Spleen (tissue), 11 donors: ENCODE measurements at regions not wholly inside any gene's neighbourhood (a gene's known extent, or its start where the extent isn't known, plus 50 kb on each side); places are given as distances from the start of the nearest gene placed in this dataset.

Source experiments
- DNase-seq: peaks from one replicate; pipeline ENCODE4 v3.0.0-alpha.2; 2020
- H3K27ac ChIP-seq, 8 donors: fragments of 200-600 bp; sonication (generic) in 7 of 8; 1 replicate in 4 of 8; 2 replicates in 4 of 8; pipeline versions ENCODE4 v1.5.0 to v1.8.0; 2016 to 2021; ENCODE audit warnings: inconsistent platforms in 4 of 8, mild to moderate bottlenecking in 4 of 8, moderate library complexity in 1 of 8
- H3K27me3 ChIP-seq, 7 donors: fragments of 200-600 bp; sonication (generic) in 6 of 7; replicated peaks in 1 of 7; 1 replicate in 4 of 7; 2 replicates in 3 of 7; pipeline versions ENCODE4 v1.5.0 to v1.8.0; 2016 to 2021; ENCODE audit warnings: inconsistent platforms in 3 of 7, mild to moderate bottlenecking in 1 of 7
- H3K36me3 ChIP-seq, 6 donors: fragments of 200-600 bp; sonication (generic) in 5 of 6; 1 replicate in 4 of 6; 2 replicates in 2 of 6; pipeline versions ENCODE4 v1.5.0 to v1.8.0; 2016 to 2021; ENCODE audit warnings: inconsistent platforms in 2 of 6
- H3K4me1 ChIP-seq, 6 donors: fragments of 200-600 bp; sonication (generic) in 5 of 6; 1 replicate in 3 of 6; 2 replicates in 3 of 6; pipeline versions ENCODE4 v1.5.0 to v1.8.0; 2016 to 2021; ENCODE audit warnings: inconsistent platforms in 3 of 6
- H3K4me3 ChIP-seq, 8 donors: fragments of 200-600 bp; sonication (generic) in 7 of 8; 1 replicate in 4 of 8; 2 replicates in 4 of 8; pipeline versions ENCODE4 v1.5.0 to v1.8.0; 2016 to 2021; ENCODE audit warnings: inconsistent platforms in 4 of 8, mild to moderate bottlenecking in 4 of 8, moderate library complexity in 2 of 8
- H3K9me3 ChIP-seq, 8 donors: fragments of 200-600 bp; sonication (generic) in 7 of 8; 1 replicate in 4 of 8; 2 replicates in 4 of 8; pipeline versions ENCODE4 v1.5.0 to v1.8.0; 2016 to 2021; ENCODE audit warnings: inconsistent platforms in 4 of 8
- CTCF ChIP-seq, 11 experiments: fragments of 200-600 bp in 7 of 11; fragments of 450-650 bp in 4 of 11; sonication (generic) in 4 of 11; IDR thresholded peaks in 8 of 11; conservative IDR thresholded peaks in 3 of 11; 1 replicate in 7 of 11; 2 replicates in 4 of 11; pipeline versions ENCODE4 v1.4.0 to v1.8.0; 2016 to 2021; ENCODE audit warnings: antibody characterized with exemption in 11 of 11, inconsistent platforms in 4 of 11, mild to moderate bottlenecking in 1 of 11
- POLR2A ChIP-seq, 3 donors: fragments of 450-650 bp; IDR thresholded peaks; one replicate each; pipeline ENCODE4 v1.5.1; 2017; ENCODE audit warnings: antibody characterized with exemption in 3 of 3, mild to moderate bottlenecking in 1 of 3
- POLR2AphosphoS5 ChIP-seq, 3 donors: sonication (generic); formaldehyde crosslinking; IDR thresholded peaks; one replicate each; pipeline ENCODE4 v1.5.1; 2017; ENCODE audit warnings: antibody characterized with exemption in 3 of 3
- WGBS, 5 donors: extraction: QIAGEN DNeasy Blood & Tissue Kit in 3 of 5; methylation state at CpG; one replicate each; pipeline versions ENCODE4 v1.1.5 to v1.1.7; 2013 to 2018; 5-methylcytosine and 5-hydroxymethylcytosine counted together
- intact Hi-C: fragments of 100-400 bp; cut with DNase I; formaldehyde crosslinking; loops from one replicate; pipeline ENCODE4 v1.15.0; 2023; ENCODE audit warnings: low total_unique reads
- donor health status: healthy with polysubstance abuse.
- donor health status: DM: no; HTN: no; CAD: no; lungs with moderate emphysema.
- donor health status: DM: no; HTN: no; CAD: no.
- donor health status: Bipolar disorder and iron deficiency.
- donor health status: healthy.
- donor health status: DM: no; HTN: no; CAD: no.
- donor health status: DM: yes; HTN: yes; CAD: no.

GRCh38 chr7:52518869-52519268, 516.6 kb upstream of the POM121L12 start:
- Histone ChIP-seq H3K9me3 (peaks cover 0 to 48% (median 38%) of the 10 kb centered on the region in 8 donors), H3K4me1 (no peaks in the 10 kb centered on the region), H3K27ac (no peak overlapping the region), H3K4me3 (no peak overlapping the region), H3K36me3 (no peaks in the 10 kb centered on the region), H3K27me3 (no peaks in the 10 kb centered on the region)
- TF ChIP-seq POLR2A (IDR thresholded peaks at IDR 0.05) (no peak), CTCF (IDR thresholded peaks at IDR 0.05 in 8 of 11, conservative IDR thresholded peaks at IDR 0.05 in 3 of 11) (no peak), POLR2AphosphoS5 (IDR thresholded peaks at IDR 0.05) (no peak)
- DNase-seq: no peak
- 90 to 100% (median 95%) methylated on average over 1 of the region's 1 CpG for WGBS, 5 donors
- intact Hi-C loops: no loop called here

DNA sequence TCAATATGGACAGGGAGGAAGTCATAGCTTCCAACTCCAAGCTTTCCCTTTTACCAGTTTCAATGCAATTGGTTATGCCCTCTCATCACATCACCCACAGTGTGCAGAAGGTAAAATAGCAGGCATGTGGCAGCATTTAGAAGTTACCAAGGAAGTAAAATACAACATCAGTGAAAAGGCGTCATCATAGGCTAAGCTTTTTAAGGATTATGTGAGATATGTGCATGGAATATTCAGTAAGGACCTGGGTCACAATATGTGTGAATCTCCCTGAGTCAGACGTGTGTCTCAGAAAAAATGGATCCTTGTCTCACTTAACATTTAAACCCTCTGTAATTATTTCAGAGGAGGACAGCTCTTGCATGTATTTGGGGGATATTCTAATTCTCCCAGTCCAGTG, 522.8 kb upstream of the POM121L12 start:
- 72 to 86% (median 79%) methylated on average over 2 of the region's 2 CpGs for WGBS, 5 donors

DNA sequence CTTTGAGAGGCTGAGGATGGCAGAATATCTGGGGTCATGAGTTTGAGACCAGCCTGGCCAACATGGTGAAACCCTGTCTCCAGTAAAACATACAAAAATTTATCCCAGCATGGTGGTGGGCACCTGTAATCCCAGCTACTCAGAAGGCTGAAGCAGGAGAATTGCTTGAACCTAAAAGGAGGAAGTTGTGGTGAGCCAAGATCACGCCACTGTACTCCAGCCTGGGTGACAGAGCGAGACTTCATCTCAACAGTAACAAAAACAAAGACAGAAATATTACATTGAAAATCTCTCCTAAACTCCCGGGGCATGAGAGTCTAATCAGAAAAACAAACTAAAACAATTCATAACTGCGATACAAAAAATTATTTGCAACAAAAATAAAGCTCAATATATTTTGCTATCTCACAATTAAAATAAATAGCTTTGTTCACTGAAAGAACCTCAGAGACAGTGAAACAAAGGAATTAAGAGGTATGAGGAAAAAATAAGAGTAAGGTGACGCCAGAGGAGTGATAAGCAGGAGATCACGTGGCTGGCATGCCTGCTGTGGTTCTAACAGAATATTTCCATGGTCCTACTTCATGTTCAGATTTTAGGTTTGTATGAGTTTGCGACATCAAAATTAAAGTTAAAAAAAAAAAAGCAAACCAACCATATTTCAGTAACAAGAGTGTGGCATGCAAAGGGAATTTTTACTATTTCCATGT, 527.7 kb upstream of the POM121L12 start:
- H3K4me3 ChIP-seq: no peak overlapping the region
- H3K9me3 ChIP-seq: no peaks in the 10 kb centered on the region
- H3K27me3 ChIP-seq: no peaks in the 10 kb centered on the region
- no peaks in the 10 kb centered on the region for H3K36me3 ChIP-seq
- intact Hi-C loops: no loop called here
- WGBS, 5 donors: 24 to 42% (median 38%) methylated on average over 7 of the region's 7 CpGs
- no peak for TF ChIP-seq POLR2A (IDR thresholded peaks at IDR 0.05)
- TF ChIP-seq CTCF (IDR thresholded peaks at IDR 0.05 in 8 of 11, conservative IDR thresholded peaks at IDR 0.05 in 3 of 11): no peak
- TF ChIP-seq POLR2AphosphoS5 (IDR thresholded peaks at IDR 0.05): no peak
- no peaks in the 10 kb centered on the region for H3K4me1 ChIP-seq
- DNase-seq: no peak
- H3K27ac ChIP-seq: no peak overlapping the region

More for the DNA sequence above, 522.8 kb upstream of the POM121L12 start:
- no peaks in the 10 kb centered on the region for H3K36me3 ChIP-seq
- H3K4me1 ChIP-seq: no peaks in the 10 kb centered on the region
- intact Hi-C loops: no loop called here
- H3K9me3 ChIP-seq: peaks cover 0 to 36% (median 24%) of the 10 kb centered on the region in 8 donors
- H3K27ac ChIP-seq: no peak overlapping the region
- H3K4me3 ChIP-seq: no peak overlapping the region
- TF ChIP-seq CTCF (IDR thresholded peaks at IDR 0.05 in 8 of 11, conservative IDR thresholded peaks at IDR 0.05 in 3 of 11): no peak
- TF ChIP-seq POLR2AphosphoS5 (IDR thresholded peaks at IDR 0.05): no peak
- TF ChIP-seq POLR2A (IDR thresholded peaks at IDR 0.05): no peak
- H3K27me3 ChIP-seq: no peaks in the 10 kb centered on the region
- DNase-seq: no peak

GRCh38 chr7:52506325-52506724, 529.1 kb upstream of the POM121L12 start:
- intact Hi-C loops: no loop called here
- no peaks in the 10 kb centered on the region for H3K4me1 ChIP-seq
- H3K27me3 ChIP-seq: no peaks in the 10 kb centered on the region
- H3K27ac ChIP-seq: no peak overlapping the region
- WGBS, 5 donors: 7 to 48% (median 14%) methylated on average over 2 of the region's 2 CpGs
- H3K9me3 ChIP-seq: no peaks in the 10 kb centered on the region
- H3K4me3 ChIP-seq: no peak overlapping the region
- DNase-seq: no peak
- H3K36me3 ChIP-seq: no peaks in the 10 kb centered on the region
- TF ChIP-seq POLR2A (IDR thresholded peaks at IDR 0.05) (no peak), POLR2AphosphoS5 (IDR thresholded peaks at IDR 0.05) (no peak), CTCF (IDR thresholded peaks at IDR 0.05 in 8 of 11, conservative IDR thresholded peaks at IDR 0.05 in 3 of 11) (no peak)
